ENCODE measurements at regions not wholly inside any gene's neighbourhood (a gene's known extent, or its start where the extent isn't known, plus 50 kb on each side); places are given as distances from the start of the nearest gene placed in this dataset.

DNA sequence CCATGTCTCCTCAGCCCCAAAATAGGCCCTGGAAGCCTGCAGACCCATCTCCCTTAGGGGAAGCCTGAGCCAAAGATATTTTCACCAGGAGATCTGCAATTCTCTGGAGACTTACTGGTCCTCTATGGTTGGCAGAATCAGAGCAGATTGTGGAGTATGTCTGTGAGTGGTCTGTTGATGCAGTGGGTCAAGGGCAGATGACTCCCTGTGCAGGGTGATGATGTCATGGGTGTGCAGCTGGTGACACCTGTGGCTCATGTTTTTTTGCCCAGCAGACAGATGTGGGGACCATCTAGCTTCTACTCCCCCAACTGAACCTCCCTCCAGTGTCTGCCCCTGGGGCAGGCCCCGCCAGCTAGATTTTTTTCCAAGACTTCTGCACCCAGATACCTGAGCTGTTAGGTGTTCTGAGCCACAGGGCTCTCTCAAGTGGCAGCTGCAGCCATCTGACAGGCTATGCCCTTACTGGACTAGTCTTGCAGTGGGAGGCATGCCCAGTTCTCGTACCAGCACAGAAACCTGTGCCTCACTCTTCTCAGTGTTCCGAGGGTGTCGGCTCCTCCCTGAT is 558.7 kb upstream of the LRRTM1 start:
- no peak overlapping the region for H3K4me3 ChIP-seq (ENCODE audit: low read length in 3 of 3)
- H3K9me3 ChIP-seq (ENCODE audit: control insufficient read depth in 2 of 3, insufficient read depth in 1 of 3, low read length in 3 of 3), result no peaks in the 10 kb centered on the region
- no peak overlapping the region for H3K9ac ChIP-seq (ENCODE audit: low read length in 3 of 3)
- FAIRE-seq, result no peak
- no peak for DNase-seq
- intact Hi-C loops (cut with DNase I), result no loop called here
- H3K36me3 ChIP-seq (ENCODE audit: control insufficient read depth in 2 of 3, insufficient read depth in 3 of 3, low read length in 3 of 3), result no peaks in the 10 kb centered on the region
- no peaks in the 10 kb centered on the region for H3K4me1 ChIP-seq (ENCODE audit: control insufficient read depth in 2 of 3, insufficient read depth in 2 of 3, low read depth in 1 of 3, low read length in 3 of 3)
- TF ChIP-seq, protein P1, sequence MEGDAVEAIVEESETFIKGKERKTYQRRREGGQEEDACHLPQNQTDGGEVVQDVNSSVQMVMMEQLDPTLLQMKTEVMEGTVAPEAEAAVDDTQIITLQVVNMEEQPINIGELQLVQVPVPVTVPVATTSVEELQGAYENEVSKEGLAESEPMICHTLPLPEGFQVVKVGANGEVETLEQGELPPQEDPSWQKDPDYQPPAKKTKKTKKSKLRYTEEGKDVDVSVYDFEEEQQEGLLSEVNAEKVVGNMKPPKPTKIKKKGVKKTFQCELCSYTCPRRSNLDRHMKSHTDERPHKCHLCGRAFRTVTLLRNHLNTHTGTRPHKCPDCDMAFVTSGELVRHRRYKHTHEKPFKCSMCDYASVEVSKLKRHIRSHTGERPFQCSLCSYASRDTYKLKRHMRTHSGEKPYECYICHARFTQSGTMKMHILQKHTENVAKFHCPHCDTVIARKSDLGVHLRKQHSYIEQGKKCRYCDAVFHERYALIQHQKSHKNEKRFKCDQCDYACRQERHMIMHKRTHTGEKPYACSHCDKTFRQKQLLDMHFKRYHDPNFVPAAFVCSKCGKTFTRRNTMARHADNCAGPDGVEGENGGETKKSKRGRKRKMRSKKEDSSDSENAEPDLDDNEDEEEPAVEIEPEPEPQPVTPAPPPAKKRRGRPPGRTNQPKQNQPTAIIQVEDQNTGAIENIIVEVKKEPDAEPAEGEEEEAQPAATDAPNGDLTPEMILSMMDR (IDR thresholded peaks at IDR 0.05; ENCODE audit: borderline replicate concordance, extremely low read depth, insufficient read depth), result no peak
- no peak overlapping the region for H3K27ac ChIP-seq (ENCODE audit: low read depth in 2 of 2, low read length in 2 of 2)
- no peaks in the 10 kb centered on the region for H3K27me3 ChIP-seq (ENCODE audit: control insufficient read depth, insufficient read depth, low read length)

DNA sequence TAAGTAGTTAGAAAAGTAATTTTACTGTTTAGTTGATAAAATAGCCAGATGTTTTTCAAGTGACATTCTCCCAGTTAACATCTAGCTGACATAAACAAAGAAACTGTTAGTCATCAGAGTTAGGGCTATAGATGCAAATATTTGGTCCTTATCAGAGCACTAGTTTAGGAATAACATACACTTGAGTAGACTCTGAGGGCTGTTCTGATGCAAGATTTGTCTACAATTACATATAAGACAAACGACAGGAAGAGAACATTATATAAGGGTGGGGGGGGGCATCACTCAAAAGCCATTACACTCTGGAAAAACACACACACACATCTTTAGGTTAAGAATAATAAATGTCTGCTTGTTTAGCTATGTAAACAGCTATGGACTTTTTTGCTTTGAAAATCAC is 554.4 kb upstream of the LRRTM1 start:
- Histone ChIP-seq H3K9ac (ENCODE audit: low read length in 3 of 3) (no peak overlapping the region), H3K36me3 (ENCODE audit: control insufficient read depth in 2 of 3, insufficient read depth in 3 of 3, low read length in 3 of 3) (no peaks in the 10 kb centered on the region), H3K27me3 (ENCODE audit: control insufficient read depth, insufficient read depth, low read length) (no peaks in the 10 kb centered on the region), H3K4me3 (ENCODE audit: low read length in 3 of 3) (no peak overlapping the region), H3K27ac (ENCODE audit: low read depth in 2 of 2, low read length in 2 of 2) (no peak overlapping the region), H3K9me3 (ENCODE audit: control insufficient read depth in 2 of 3, insufficient read depth in 1 of 3, low read length in 3 of 3) (no peaks in the 10 kb centered on the region), H3K4me1 (ENCODE audit: control insufficient read depth in 2 of 3, insufficient read depth in 2 of 3, low read depth in 1 of 3, low read length in 3 of 3) (no peaks in the 10 kb centered on the region)
- intact Hi-C loops (cut with DNase I), result no loop called here
- TF ChIP-seq, protein P1 (IDR thresholded peaks at IDR 0.05; ENCODE audit: borderline replicate concordance, extremely low read depth, insufficient read depth), result no peak
- peak in 1 of 5 donors; percentile 30 for DNase-seq
- FAIRE-seq, result no peak

DNA sequence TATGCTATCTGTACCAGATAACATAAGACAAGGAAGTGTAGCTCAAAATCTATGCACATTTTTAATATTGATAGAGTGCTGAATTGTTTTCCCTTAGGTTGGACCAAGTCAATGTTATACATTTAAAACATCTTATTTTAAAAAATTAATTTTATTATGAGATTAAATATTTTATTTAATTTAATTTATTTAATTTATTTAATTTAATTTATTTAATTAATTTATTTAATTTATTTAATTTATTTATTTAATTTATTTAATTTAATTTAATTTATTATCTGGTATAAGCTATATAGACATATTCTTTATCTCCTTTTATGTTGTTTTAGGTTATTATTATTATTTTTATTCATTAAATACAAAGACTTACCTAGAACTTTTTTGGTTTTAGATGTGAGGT is 551.7 kb upstream of the LRRTM1 start:
- FAIRE-seq (peak; percentile 99), DNase-seq (no peak)
- Histone ChIP-seq H3K36me3 (ENCODE audit: control insufficient read depth in 2 of 3, insufficient read depth in 3 of 3, low read length in 3 of 3) (no peaks in the 10 kb centered on the region), H3K4me1 (ENCODE audit: control insufficient read depth in 2 of 3, insufficient read depth in 2 of 3, low read depth in 1 of 3, low read length in 3 of 3) (no peaks in the 10 kb centered on the region), H3K27me3 (ENCODE audit: control insufficient read depth, insufficient read depth, low read length) (no peaks in the 10 kb centered on the region), H3K27ac (ENCODE audit: low read depth in 2 of 2, low read length in 2 of 2) (no peak overlapping the region), H3K4me3 (ENCODE audit: low read length in 3 of 3) (no peak overlapping the region), H3K9me3 (ENCODE audit: control insufficient read depth in 2 of 3, insufficient read depth in 1 of 3, low read length in 3 of 3) (no peaks in the 10 kb centered on the region), H3K9ac (ENCODE audit: low read length in 3 of 3) (no peak overlapping the region)
- TF ChIP-seq, protein P1 (IDR thresholded peaks at IDR 0.05; ENCODE audit: borderline replicate concordance, extremely low read depth, insufficient read depth), result no peak
- intact Hi-C loops (cut with DNase I), result no loop called here

GRCh38 chr2:80854831-80855230 is 550.3 kb upstream of the LRRTM1 start:
- Histone ChIP-seq H3K27me3 (ENCODE audit: control insufficient read depth, insufficient read depth, low read length) (no peaks in the 10 kb centered on the region), H3K9me3 (ENCODE audit: control insufficient read depth in 2 of 3, insufficient read depth in 1 of 3, low read length in 3 of 3) (no peaks in the 10 kb centered on the region), H3K36me3 (ENCODE audit: control insufficient read depth in 2 of 3, insufficient read depth in 3 of 3, low read length in 3 of 3) (no peaks in the 10 kb centered on the region), H3K4me1 (ENCODE audit: control insufficient read depth in 2 of 3, insufficient read depth in 2 of 3, low read depth in 1 of 3, low read length in 3 of 3) (no peaks in the 10 kb centered on the region), H3K4me3 (ENCODE audit: low read length in 3 of 3) (no peak overlapping the region), H3K27ac (ENCODE audit: low read depth in 2 of 2, low read length in 2 of 2) (no peak overlapping the region), H3K9ac (ENCODE audit: low read length in 3 of 3) (no peak overlapping the region)
- intact Hi-C loops (cut with DNase I), result no loop called here
- DNase-seq (peak in 1 of 5 donors; percentile 18), FAIRE-seq (no peak)
- TF ChIP-seq, protein P1 (IDR thresholded peaks at IDR 0.05; ENCODE audit: borderline replicate concordance, extremely low read depth, insufficient read depth), result no peak
